CD4-positive, alpha-beta T cell treated with Interleukin-4 for 1 hour (primary cell): ENCODE measurements at regions not wholly inside any gene's neighbourhood (a gene's known extent, or its start where the extent isn't known, plus 50 kb on each side); places are given as distances from the start of the nearest gene placed in this dataset.

Experiments
- DNase-seq, 2 donors: peaks; one replicate each; pipeline ENCODE4 v3.0.0-alpha.2; 2020 to 2022

DNA sequence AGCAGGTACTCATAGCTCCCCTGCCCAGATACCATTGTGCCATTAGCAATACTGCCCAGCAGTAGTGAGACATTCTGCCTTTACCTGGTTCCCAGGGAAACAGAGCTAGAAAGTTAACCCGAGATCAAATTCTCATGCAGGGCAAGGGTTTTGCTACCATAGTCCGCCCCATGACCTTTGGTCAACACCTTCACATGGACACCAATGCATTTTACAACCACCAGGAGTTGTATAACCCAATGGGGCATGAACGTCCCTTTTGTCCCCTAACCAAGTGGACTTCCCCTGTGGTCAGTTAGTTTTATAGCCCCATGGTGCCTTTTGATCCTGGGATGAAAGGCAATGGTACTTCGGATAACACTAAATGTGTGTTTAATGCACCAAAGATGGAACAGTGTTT, 151.7 kb upstream of the IQSEC1 start:
- no peak for DNase-seq

DNA sequence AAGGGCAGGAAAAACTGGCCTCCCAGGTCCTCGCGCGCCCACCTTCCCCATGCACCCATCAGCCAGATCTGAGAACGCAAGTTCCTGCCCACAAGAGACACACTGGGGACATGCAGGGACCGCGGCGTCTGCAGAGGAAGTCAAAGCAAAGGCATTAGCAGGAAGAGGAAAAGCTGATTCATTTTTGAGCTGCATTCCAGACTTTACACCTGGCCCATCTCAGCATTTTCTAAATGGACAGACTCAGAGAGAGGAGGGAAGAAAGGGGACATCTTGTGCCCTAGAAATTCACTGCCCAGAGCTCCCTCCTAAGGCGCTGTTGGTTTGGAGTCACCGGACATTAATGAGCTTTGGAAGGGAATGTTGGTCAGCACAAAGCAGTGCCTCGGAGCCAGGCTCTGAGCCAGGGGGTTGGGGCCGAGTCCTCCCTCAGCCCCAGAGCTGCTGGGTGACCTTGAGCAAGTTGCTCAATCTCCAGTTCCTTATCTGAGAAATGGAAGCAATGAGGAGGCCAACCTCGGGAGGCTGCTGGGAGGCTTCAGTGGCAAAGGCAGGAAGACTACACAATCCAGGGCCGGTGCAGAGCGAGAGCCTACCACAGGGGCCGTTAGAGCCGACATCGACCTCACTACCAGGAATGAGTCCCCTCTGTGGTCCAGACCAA, 150.5 kb upstream of the IQSEC1 start:
- no peak for DNase-seq

DNA sequence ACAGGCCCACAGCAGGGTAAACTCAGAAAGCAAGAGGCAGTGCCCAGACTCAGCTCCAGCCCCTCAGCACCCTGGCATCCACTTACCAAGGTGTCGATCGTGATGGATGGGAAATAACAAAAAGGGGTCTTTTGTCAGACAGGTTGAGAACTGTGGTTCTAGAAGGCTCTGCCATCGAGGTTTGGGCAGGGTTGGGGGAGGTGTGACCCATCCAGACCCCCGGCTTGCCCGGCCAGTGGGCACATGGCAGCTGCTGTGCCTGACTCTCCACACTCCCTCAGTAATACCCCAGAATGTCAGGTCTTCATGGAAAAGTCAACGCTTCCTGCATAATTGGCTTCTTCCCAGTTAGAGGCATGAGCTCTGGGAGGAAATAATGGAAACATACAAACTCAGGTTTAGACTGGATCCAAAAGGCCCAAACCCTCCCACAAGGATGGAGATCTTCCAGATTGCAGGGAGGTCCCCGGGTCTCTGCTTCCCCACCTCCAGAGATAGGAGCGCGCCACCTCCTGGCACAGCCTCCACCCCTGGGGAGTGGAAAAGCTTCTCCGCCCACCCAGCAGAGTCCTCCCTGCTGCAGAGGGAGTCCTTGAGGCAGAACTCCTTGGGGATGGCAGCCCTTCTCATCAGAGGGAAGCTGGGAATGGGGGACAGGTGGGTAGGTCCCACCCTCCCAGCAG, 149.8 kb upstream of the IQSEC1 start:
- DNase-seq, result no peak

DNA sequence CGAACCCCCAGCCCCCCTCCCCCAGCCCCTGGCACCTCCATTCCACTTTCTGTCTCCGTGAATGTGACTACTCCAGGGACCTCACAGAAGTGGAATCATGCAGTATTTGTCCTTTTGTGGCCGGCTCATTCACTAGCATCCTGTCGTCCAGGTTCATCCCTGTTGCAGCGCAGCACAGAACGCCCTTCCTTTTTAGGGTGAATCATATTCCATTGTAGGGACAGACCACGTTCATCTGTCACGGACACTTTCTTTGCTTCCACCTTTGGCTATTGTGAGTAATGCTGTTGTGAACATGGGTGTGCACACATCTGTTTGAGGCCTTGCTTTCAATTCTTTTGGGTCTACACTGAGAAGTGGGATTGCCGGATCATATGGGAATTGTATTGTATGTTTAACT, 148.9 kb upstream of the IQSEC1 start:
- DNase-seq, result no peak

- no peak for DNase-seq
Measured at GRCh38 chr3:13221491-13222061, 148.3 kb upstream of the IQSEC1 start.

- no peak for DNase-seq
Measured at GRCh38 chr3:13220991-13221390, 147.8 kb upstream of the IQSEC1 start.

- no peak for DNase-seq
Measured at GRCh38 chr3:13219902-13220296, 146.7 kb upstream of the IQSEC1 start.

GRCh38 chr3:13219077-13219901, 146.1 kb upstream of the IQSEC1 start:
- no peak for DNase-seq

- DNase-seq, result no peak
Measured at GRCh38 chr3:13218541-13218908, 145.3 kb upstream of the IQSEC1 start.

GRCh38 chr3:13217736-13218540, 144.7 kb upstream of the IQSEC1 start:
- DNase-seq, result no peak

GRCh38 chr3:13217253-13217652, 144.0 kb upstream of the IQSEC1 start:
- DNase-seq, result no peak

GRCh38 chr3:13215940-13216546, 142.8 kb upstream of the IQSEC1 start:
- DNase-seq, result no peak

- no peak for DNase-seq
Measured at GRCh38 chr3:13214847-13215472, 141.7 kb upstream of the IQSEC1 start.

DNA sequence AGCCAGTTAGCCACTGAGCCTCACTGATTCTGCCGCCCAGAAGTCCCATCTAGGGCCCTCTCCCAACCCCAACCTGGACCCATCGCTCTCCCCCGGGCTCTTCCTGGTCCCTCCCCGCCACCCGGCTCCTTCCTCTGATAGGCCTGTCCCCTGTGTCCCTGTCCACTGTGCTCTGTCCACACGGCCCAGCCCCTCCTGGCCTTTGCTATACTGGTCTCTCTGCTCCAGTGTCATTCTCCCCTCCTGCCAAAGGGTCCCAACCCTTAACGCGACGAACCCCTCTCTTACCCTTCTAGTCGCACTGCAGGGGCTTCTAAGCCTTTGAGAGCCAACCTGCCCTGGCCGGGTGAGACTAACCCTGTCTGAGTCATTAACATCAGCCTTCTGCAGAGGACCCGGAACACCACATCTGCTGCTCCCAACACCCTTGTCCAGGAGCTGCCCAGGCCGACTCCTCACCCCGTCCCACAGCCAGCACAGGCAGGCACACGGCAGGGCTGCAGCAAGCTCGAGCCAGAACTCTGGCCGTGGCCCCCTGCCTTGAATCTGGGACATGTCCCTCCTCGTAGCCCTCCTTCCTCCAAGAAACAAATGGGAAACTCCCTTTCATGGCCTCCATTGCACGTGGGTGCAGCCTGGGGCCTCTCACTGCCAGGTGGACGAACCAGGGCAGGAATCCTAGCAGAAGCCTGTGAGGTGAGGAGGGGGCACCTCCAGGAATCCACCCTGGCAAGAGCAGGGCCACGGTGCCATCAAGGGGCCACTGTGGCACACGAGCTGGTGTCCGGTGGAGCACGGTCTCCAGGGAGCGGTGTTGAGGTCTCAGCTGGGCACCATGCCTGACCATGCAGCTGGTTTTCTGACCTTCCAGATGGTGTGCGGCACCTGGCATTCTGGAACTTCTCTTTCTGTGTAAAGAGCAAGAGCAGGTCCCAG, 140.9 kb upstream of the IQSEC1 start:
- DNase-seq, result no peak

GRCh38 chr3:13213490-13213889, 140.3 kb upstream of the IQSEC1 start:
- no peak for DNase-seq

DNA sequence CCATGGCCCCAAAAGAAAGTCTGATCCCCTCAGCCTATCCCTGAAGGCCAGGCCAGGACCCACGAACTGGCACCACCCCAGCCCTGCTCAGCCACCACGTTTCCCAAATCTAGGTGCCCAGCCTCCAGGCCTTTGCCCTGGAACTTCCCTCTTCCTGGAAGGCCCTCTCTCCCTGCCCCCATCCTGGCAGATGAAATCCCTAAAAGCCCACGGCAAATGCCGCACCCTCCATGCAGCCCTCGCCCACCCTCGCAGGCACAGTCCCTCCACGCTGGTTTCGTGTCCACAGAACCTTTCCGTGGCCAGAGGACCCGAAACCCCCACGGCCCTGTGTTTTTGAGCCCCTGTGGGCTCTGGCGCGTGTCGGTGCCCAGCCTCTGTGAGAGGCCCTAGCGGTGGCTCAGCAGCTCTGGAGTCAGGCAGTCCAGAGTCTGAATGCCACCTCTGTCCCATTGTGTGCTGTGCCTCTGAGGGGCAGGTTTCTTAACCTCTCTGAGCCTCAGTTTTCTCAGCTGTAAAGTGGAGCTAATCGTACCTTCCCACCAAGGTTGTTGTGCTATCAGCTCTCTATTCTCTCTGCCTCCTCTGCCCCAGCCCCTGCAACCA, 138.5 kb upstream of the IQSEC1 start:
- no peak for DNase-seq

DNA sequence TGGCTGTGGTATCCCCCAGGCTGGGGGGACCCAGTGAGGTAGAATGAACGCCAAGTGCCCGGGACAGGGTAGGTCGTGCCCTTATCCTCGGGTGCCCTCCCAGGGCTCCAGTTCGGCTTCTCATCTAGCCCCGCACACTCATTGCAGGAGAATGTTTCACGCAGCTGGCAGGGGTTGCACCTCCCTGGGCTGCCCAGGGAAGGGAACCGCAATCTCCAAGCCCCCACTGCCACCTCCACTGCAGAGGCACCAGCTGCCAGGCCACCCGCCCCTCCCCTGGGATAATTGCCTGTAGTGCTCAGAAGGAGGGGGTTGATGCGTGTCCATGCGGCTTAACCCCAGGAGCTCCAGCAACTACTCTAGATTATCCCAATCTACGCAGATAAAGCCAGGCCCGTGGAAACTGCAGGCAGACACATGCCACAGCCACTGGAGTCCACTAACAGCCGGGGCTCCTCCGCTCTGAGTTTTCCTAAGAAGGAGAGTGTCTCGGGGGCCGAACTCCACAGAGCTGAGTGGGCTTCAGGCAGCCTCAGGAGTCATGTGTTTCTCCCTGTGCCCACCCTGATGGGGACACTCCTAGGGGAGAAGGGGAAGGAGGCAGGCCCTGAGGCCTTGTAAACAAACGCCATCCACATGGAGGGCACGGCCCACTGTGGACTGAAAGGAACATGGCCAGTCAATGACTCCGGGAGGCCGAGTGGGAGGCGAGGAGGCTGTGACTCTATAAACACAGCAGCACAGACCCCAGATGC, 137.2 kb upstream of the IQSEC1 start:
- DNase-seq, result no peak

DNA sequence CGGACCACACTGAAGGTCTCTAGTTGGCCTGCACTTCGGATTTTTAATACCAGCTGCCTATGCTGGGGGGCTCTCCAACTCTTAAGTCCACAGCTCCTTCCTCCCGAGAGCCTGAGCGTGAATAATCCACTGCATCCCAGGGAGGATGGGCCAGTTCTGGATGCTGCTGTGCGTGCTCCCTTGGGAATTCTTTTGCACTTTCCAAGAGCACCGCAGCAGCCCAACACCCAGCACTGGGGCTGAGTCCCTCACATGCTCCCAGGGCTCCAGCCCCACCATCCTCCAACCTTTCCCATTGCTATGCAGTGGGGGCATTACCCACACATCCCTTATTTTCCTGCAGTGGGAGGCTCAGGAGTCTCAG, 136.4 kb upstream of the IQSEC1 start:
- DNase-seq, result no peak
